Activated naive CD8-positive, alpha-beta T cell (primary cell): ENCODE measurements at regions not wholly inside any gene's neighbourhood (a gene's known extent, or its start where the extent isn't known, plus 50 kb on each side); places are given as distances from the start of the nearest gene placed in this dataset.
"Not testable (repeated sequence)": the region's sequence is repeated elsewhere in the genome, so short reads cannot be mapped to it uniquely, and the experiment has no call there.

Experiments used
- H3K27ac Mint-ChIP-seq: one replicate; pipeline ENCODE4 v1.8.0; 2021; ENCODE audit warnings: mixed read lengths
- H3K27me3 Mint-ChIP-seq: one replicate; pipeline ENCODE4 v1.8.0; 2021; ENCODE audit warnings: mixed read lengths
- H3K36me3 Mint-ChIP-seq: one replicate; pipeline ENCODE4 v1.8.0; 2021; ENCODE audit warnings: mixed read lengths
- H3K4me1 Mint-ChIP-seq: one replicate; pipeline ENCODE4 v1.8.0; 2021; ENCODE audit warnings: low read depth, mixed read lengths
- H3K4me3 Mint-ChIP-seq: one replicate; pipeline ENCODE4 v1.8.0; 2021; ENCODE audit warnings: mild to moderate bottlenecking, mixed read lengths
- H3K9me3 Mint-ChIP-seq: one replicate; pipeline ENCODE4 v1.8.0; 2021; ENCODE audit warnings: low read depth, mixed read lengths

- H3K27ac Mint-ChIP-seq: peak overlapping the region; percentile 94
- H3K4me3 Mint-ChIP-seq: peak overlapping the region; percentile 88
- no peaks in the 10 kb centered on the region for H3K9me3 Mint-ChIP-seq
- H3K4me1 Mint-ChIP-seq: peaks cover 36% of the 10 kb centered on the region
- peaks cover 3% of the 10 kb centered on the region for H3K36me3 Mint-ChIP-seq
- no peaks in the 10 kb centered on the region for H3K27me3 Mint-ChIP-seq
Observed at GRCh38 chr10:28177944-28178637, 124.8 kb downstream of the MPP7 start.

- H3K4me3 Mint-ChIP-seq, H3K9me3 Mint-ChIP-seq, H3K27me3 Mint-ChIP-seq, H3K27ac Mint-ChIP-seq, H3K36me3 Mint-ChIP-seq: not testable (repeated sequence)
- peaks cover 36% of the 10 kb centered on the region for H3K4me1 Mint-ChIP-seq
Observed at GRCh38 chr10:28176498-28176897, 126.4 kb downstream of the MPP7 start.

GRCh38 chr10:28172223-28172610, 130.6 kb downstream of the MPP7 start:
- H3K27ac Mint-ChIP-seq: no peak overlapping the region
- no peak overlapping the region for H3K4me3 Mint-ChIP-seq
- H3K4me1 Mint-ChIP-seq: peaks cover 15% of the 10 kb centered on the region
- no peaks in the 10 kb centered on the region for H3K9me3 Mint-ChIP-seq
- H3K36me3 Mint-ChIP-seq: peaks cover 7% of the 10 kb centered on the region
- H3K27me3 Mint-ChIP-seq: no peaks in the 10 kb centered on the region

- no peak overlapping the region for H3K27ac Mint-ChIP-seq
Observed at GRCh38 chr10:28171468-28172222, 131.2 kb downstream of the MPP7 start.

GRCh38 chr10:28169525-28169924, 133.3 kb downstream of the MPP7 start:
- Mint-ChIP-seq H3K27ac (no peak overlapping the region), H3K9me3 (no peaks in the 10 kb centered on the region), H3K4me1 (peaks cover 7% of the 10 kb centered on the region), H3K36me3 (peaks cover 8% of the 10 kb centered on the region), H3K27me3 (no peaks in the 10 kb centered on the region), H3K4me3 (no peak overlapping the region)

More at GRCh38 chr10:28171468-28172222, 131.2 kb downstream of the MPP7 start:
- H3K9me3 Mint-ChIP-seq: no peaks in the 10 kb centered on the region
- H3K4me3 Mint-ChIP-seq: no peak overlapping the region
- H3K27me3 Mint-ChIP-seq: no peaks in the 10 kb centered on the region
- peaks cover 15% of the 10 kb centered on the region for H3K4me1 Mint-ChIP-seq
- peaks cover 9% of the 10 kb centered on the region for H3K36me3 Mint-ChIP-seq

GRCh38 chr10:28160866-28161405, 141.9 kb downstream of the MPP7 start:
- no peak overlapping the region for H3K4me3 Mint-ChIP-seq
- peaks cover 24% of the 10 kb centered on the region for H3K36me3 Mint-ChIP-seq
- H3K27ac Mint-ChIP-seq: no peak overlapping the region
- H3K27me3 Mint-ChIP-seq: no peaks in the 10 kb centered on the region
- H3K4me1 Mint-ChIP-seq: peaks cover 11% of the 10 kb centered on the region
- peaks cover 6% of the 10 kb centered on the region for H3K9me3 Mint-ChIP-seq

- Mint-ChIP-seq H3K27ac (no peak overlapping the region), H3K4me3 (no peak overlapping the region), H3K9me3 (no peaks in the 10 kb centered on the region), H3K27me3 (no peaks in the 10 kb centered on the region), H3K4me1 (peaks cover 19% of the 10 kb centered on the region), H3K36me3 (peaks cover 15% of the 10 kb centered on the region)
Observed at GRCh38 chr10:28157379-28157778, 145.5 kb downstream of the MPP7 start.

GRCh38 chr10:28155726-28156125, 147.1 kb downstream of the MPP7 start:
- Mint-ChIP-seq H3K9me3 (no peaks in the 10 kb centered on the region), H3K27ac (no peak overlapping the region), H3K4me1 (peaks cover 19% of the 10 kb centered on the region), H3K4me3 (no peak overlapping the region), H3K27me3 (no peaks in the 10 kb centered on the region), H3K36me3 (peaks cover 10% of the 10 kb centered on the region)

- Mint-ChIP-seq H3K4me3 (no peak overlapping the region), H3K36me3 (peaks cover 19% of the 10 kb centered on the region), H3K9me3 (no peaks in the 10 kb centered on the region), H3K4me1 (peaks cover 11% of the 10 kb centered on the region), H3K27ac (no peak overlapping the region), H3K27me3 (no peaks in the 10 kb centered on the region)
Observed at GRCh38 chr10:28151636-28152035, 151.2 kb downstream of the MPP7 start.

GRCh38 chr10:28149746-28150145, 150.9 kb upstream of the ODAD2 start:
- Mint-ChIP-seq H3K27me3 (no peaks in the 10 kb centered on the region), H3K4me1 (peaks cover 2% of the 10 kb centered on the region), H3K27ac (no peak overlapping the region), H3K9me3 (no peaks in the 10 kb centered on the region), H3K36me3 (peaks cover 16% of the 10 kb centered on the region), H3K4me3 (no peak overlapping the region)

- H3K36me3 Mint-ChIP-seq: peaks cover 18% of the 10 kb centered on the region
- H3K9me3 Mint-ChIP-seq: no peaks in the 10 kb centered on the region
- H3K4me1 Mint-ChIP-seq: no peaks in the 10 kb centered on the region
- H3K27ac Mint-ChIP-seq: no peak overlapping the region
- H3K4me3 Mint-ChIP-seq: no peak overlapping the region
- no peaks in the 10 kb centered on the region for H3K27me3 Mint-ChIP-seq
Observed at GRCh38 chr10:28147706-28148105, 148.8 kb upstream of the ODAD2 start.

GRCh38 chr10:28139138-28139537, 140.3 kb upstream of the ODAD2 start:
- Mint-ChIP-seq H3K36me3 (peaks cover 43% of the 10 kb centered on the region), H3K4me3 (no peak overlapping the region), H3K27me3 (no peaks in the 10 kb centered on the region), H3K9me3 (peaks cover 25% of the 10 kb centered on the region), H3K27ac (no peak overlapping the region), H3K4me1 (no peaks in the 10 kb centered on the region)

- H3K4me1 Mint-ChIP-seq: no peaks in the 10 kb centered on the region
- H3K36me3 Mint-ChIP-seq: peaks cover 48% of the 10 kb centered on the region
- no peak overlapping the region for H3K27ac Mint-ChIP-seq
- H3K4me3 Mint-ChIP-seq: no peak overlapping the region
- peaks cover 29% of the 10 kb centered on the region for H3K9me3 Mint-ChIP-seq
- H3K27me3 Mint-ChIP-seq: no peaks in the 10 kb centered on the region
Observed at GRCh38 chr10:28137907-28138880, 139.3 kb upstream of the ODAD2 start.

- Mint-ChIP-seq H3K4me1 (no peaks in the 10 kb centered on the region), H3K36me3 (peaks cover 52% of the 10 kb centered on the region), H3K27ac (no peak overlapping the region), H3K27me3 (no peaks in the 10 kb centered on the region), H3K9me3 (peaks cover 31% of the 10 kb centered on the region), H3K4me3 (no peak overlapping the region)
Observed at GRCh38 chr10:28135258-28135657, 136.4 kb upstream of the ODAD2 start.
